ENCODE measurements at regions not wholly inside any gene's neighbourhood (a gene's known extent, or its start where the extent isn't known, plus 50 kb on each side); places are given as distances from the start of the nearest gene placed in this dataset.

- Histone ChIP-seq H3K4me1 (no peaks in the 10 kb centered on the region), H3K27me3 (replicated peaks; ENCODE audit: control insufficient read depth, insufficient read depth, low read length) (no peaks in the 10 kb centered on the region), H3K9me3 (no peaks in the 10 kb centered on the region), H3K36me3 (ENCODE audit: control insufficient read depth, insufficient read depth, low read length) (no peaks in the 10 kb centered on the region), H3K4me3 (ENCODE audit: low read depth, low read length) (no peak overlapping the region)
- peak; percentile 3 to 29 for DNase-seq
- H3K36me3 Mint-ChIP-seq (ENCODE audit: insufficient read depth, unreplicated experiment) = peaks cover 12% of the 10 kb centered on the region
- POLR2A ChIA-PET = no interaction called here
- peaks cover 7% of the 10 kb centered on the region for H3K4me1 Mint-ChIP-seq (ENCODE audit: low read depth, unreplicated experiment)
- CTCF ChIA-PET = no interaction called here
- peaks cover 14% of the 10 kb centered on the region for H3K9me3 Mint-ChIP-seq (ENCODE audit: unreplicated experiment)
- H3K27ac Mint-ChIP-seq (ENCODE audit: unreplicated experiment) = no peak overlapping the region
- H3K27me3 Mint-ChIP-seq (ENCODE audit: insufficient read depth, unreplicated experiment) = no peaks in the 10 kb centered on the region
- no TSS peak for BruUV-seq (replicated peaks)
- intact Hi-C loops (cut with micrococcal nuclease; ENCODE audit: unreplicated experiment) = no loop called here
- TF ChIP-seq CTCF (IDR thresholded peaks at IDR 0.05; ENCODE audit: insufficient read depth in 1 of 2, low read depth in 1 of 2, low read length in 1 of 2, severe bottlenecking in 1 of 2, unreplicated experiment in 1 of 2) = no peak
- H3K4me3 Mint-ChIP-seq (ENCODE audit: unreplicated experiment) = no peak overlapping the region
These were observed 995.7 kb upstream of the PRKX start for GRCh38 chrX:4708970-4709760.

GRCh38 chrX:4706961-4707360, 993.5 kb upstream of the PRKX start:
- intact Hi-C loops (cut with micrococcal nuclease; ENCODE audit: unreplicated experiment) = no loop called here
- ChIA-PET CTCF (no interaction called here), POLR2A (no interaction called here)
- Mint-ChIP-seq H3K36me3 (ENCODE audit: insufficient read depth, unreplicated experiment) (peaks cover 12% of the 10 kb centered on the region), H3K9me3 (ENCODE audit: unreplicated experiment) (peaks cover 14% of the 10 kb centered on the region), H3K27me3 (ENCODE audit: insufficient read depth, unreplicated experiment) (no peaks in the 10 kb centered on the region), H3K4me3 (ENCODE audit: unreplicated experiment) (no peak overlapping the region), H3K27ac (ENCODE audit: unreplicated experiment) (no peak overlapping the region), H3K4me1 (ENCODE audit: low read depth, unreplicated experiment) (peaks cover 7% of the 10 kb centered on the region)
- BruUV-seq (replicated peaks) = no TSS peak
- no peak for DNase-seq
- Histone ChIP-seq H3K27me3 (replicated peaks; ENCODE audit: control insufficient read depth, insufficient read depth, low read length) (no peaks in the 10 kb centered on the region), H3K4me1 (no peaks in the 10 kb centered on the region), H3K36me3 (ENCODE audit: control insufficient read depth, insufficient read depth, low read length) (no peaks in the 10 kb centered on the region), H3K4me3 (ENCODE audit: low read depth, low read length) (no peak overlapping the region), H3K9me3 (no peaks in the 10 kb centered on the region)
- TF ChIP-seq CTCF (IDR thresholded peaks at IDR 0.05; ENCODE audit: insufficient read depth in 1 of 2, low read depth in 1 of 2, low read length in 1 of 2, severe bottlenecking in 1 of 2, unreplicated experiment in 1 of 2) = no peak

GRCh38 chrX:4690521-4690920, 977.1 kb upstream of the PRKX start:
- Histone ChIP-seq H3K36me3 (ENCODE audit: control insufficient read depth, insufficient read depth, low read length) (no peaks in the 10 kb centered on the region), H3K4me1 (no peaks in the 10 kb centered on the region), H3K9me3 (no peaks in the 10 kb centered on the region), H3K4me3 (ENCODE audit: low read depth, low read length) (no peak overlapping the region), H3K27me3 (replicated peaks; ENCODE audit: control insufficient read depth, insufficient read depth, low read length) (no peaks in the 10 kb centered on the region)
- Mint-ChIP-seq H3K27me3 (ENCODE audit: insufficient read depth, unreplicated experiment) (no peaks in the 10 kb centered on the region), H3K9me3 (ENCODE audit: unreplicated experiment) (no peaks in the 10 kb centered on the region), H3K27ac (ENCODE audit: unreplicated experiment) (no peak overlapping the region), H3K4me3 (ENCODE audit: unreplicated experiment) (no peak overlapping the region), H3K4me1 (ENCODE audit: low read depth, unreplicated experiment) (no peaks in the 10 kb centered on the region), H3K36me3 (ENCODE audit: insufficient read depth, unreplicated experiment) (no peaks in the 10 kb centered on the region)
- ChIA-PET CTCF (no interaction called here), POLR2A (no interaction called here)
- no TSS peak for BruUV-seq (replicated peaks)
- intact Hi-C loops (cut with micrococcal nuclease; ENCODE audit: unreplicated experiment) = no loop called here
- TF ChIP-seq CTCF (IDR thresholded peaks at IDR 0.05; ENCODE audit: insufficient read depth in 1 of 2, low read depth in 1 of 2, low read length in 1 of 2, severe bottlenecking in 1 of 2, unreplicated experiment in 1 of 2) = no peak
- no peak for DNase-seq
